ENCODE measurements at regions not wholly inside any gene's neighbourhood (a gene's known extent, or its start where the extent isn't known, plus 50 kb on each side); places are given as distances from the start of the nearest gene placed in this dataset.

GRCh38 chr11:112864672-112865071 lies 96.5 kb upstream of the NCAM1 start:
- no peak overlapping the region for H3K9ac ChIP-seq (ENCODE audit: low read depth in 1 of 2, low read length in 2 of 2)
- no peaks in the 10 kb centered on the region for H3K36me3 ChIP-seq (ENCODE audit: control insufficient read depth in 4 of 4, insufficient read depth in 3 of 4, low read depth in 1 of 4, low read length in 3 of 4)
- no peak for DNase-seq (ENCODE audit: low spot score)
- H3K27ac ChIP-seq (ENCODE audit: low read depth in 1 of 2, low read length in 2 of 2): no peak overlapping the region
- peaks cover 3 to 15% (median 7%) of the 10 kb centered on the region in 4 donors for H3K9me3 ChIP-seq (ENCODE audit: control insufficient read depth in 4 of 4, low read length in 3 of 4)
- no peaks in the 10 kb centered on the region for H3K4me1 ChIP-seq (ENCODE audit: control insufficient read depth in 4 of 4, insufficient read depth in 4 of 4, low read length in 3 of 4)
- TF ChIP-seq SP1 (IDR thresholded peaks at IDR 0.05) (no peak), JUND (IDR thresholded peaks at IDR 0.05) (no peak), GABPA (IDR thresholded peaks at IDR 0.05 in 1 of 2, conservative IDR thresholded peaks at IDR 0.05 in 1 of 2) (no peak), YY1 (IDR thresholded peaks at IDR 0.05) (no peak), ATF3 (IDR thresholded peaks at IDR 0.05) (no peak), NR2F2 (IDR thresholded peaks at IDR 0.05) (no peak)
- TF ChIP-seq, protein P1, sequence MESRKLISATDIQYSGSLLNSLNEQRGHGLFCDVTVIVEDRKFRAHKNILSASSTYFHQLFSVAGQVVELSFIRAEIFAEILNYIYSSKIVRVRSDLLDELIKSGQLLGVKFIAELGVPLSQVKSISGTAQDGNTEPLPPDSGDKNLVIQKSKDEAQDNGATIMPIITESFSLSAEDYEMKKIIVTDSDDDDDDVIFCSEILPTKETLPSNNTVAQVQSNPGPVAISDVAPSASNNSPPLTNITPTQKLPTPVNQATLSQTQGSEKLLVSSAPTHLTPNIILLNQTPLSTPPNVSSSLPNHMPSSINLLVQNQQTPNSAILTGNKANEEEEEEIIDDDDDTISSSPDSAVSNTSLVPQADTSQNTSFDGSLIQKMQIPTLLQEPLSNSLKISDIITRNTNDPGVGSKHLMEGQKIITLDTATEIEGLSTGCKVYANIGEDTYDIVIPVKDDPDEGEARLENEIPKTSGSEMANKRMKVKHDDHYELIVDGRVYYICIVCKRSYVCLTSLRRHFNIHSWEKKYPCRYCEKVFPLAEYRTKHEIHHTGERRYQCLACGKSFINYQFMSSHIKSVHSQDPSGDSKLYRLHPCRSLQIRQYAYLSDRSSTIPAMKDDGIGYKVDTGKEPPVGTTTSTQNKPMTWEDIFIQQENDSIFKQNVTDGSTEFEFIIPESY (IDR thresholded peaks at IDR 0.05): no peak
- TF ChIP-seq, protein P2, sequence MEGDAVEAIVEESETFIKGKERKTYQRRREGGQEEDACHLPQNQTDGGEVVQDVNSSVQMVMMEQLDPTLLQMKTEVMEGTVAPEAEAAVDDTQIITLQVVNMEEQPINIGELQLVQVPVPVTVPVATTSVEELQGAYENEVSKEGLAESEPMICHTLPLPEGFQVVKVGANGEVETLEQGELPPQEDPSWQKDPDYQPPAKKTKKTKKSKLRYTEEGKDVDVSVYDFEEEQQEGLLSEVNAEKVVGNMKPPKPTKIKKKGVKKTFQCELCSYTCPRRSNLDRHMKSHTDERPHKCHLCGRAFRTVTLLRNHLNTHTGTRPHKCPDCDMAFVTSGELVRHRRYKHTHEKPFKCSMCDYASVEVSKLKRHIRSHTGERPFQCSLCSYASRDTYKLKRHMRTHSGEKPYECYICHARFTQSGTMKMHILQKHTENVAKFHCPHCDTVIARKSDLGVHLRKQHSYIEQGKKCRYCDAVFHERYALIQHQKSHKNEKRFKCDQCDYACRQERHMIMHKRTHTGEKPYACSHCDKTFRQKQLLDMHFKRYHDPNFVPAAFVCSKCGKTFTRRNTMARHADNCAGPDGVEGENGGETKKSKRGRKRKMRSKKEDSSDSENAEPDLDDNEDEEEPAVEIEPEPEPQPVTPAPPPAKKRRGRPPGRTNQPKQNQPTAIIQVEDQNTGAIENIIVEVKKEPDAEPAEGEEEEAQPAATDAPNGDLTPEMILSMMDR (IDR thresholded peaks at IDR 0.05; ENCODE audit: low read depth, low read length, missing input control): no peak
- H3K4me3 ChIP-seq (ENCODE audit: low read depth in 1 of 3, low read length in 3 of 3): no peak overlapping the region
- H3K27me3 ChIP-seq (ENCODE audit: control insufficient read depth in 4 of 4, insufficient read depth in 4 of 4, low read length in 3 of 4): peaks cover 0 to 6% (median 0%) of the 10 kb centered on the region in 4 donors
- WGBS: 81% methylated on average over 9 of the region's 9 CpGs

DNA sequence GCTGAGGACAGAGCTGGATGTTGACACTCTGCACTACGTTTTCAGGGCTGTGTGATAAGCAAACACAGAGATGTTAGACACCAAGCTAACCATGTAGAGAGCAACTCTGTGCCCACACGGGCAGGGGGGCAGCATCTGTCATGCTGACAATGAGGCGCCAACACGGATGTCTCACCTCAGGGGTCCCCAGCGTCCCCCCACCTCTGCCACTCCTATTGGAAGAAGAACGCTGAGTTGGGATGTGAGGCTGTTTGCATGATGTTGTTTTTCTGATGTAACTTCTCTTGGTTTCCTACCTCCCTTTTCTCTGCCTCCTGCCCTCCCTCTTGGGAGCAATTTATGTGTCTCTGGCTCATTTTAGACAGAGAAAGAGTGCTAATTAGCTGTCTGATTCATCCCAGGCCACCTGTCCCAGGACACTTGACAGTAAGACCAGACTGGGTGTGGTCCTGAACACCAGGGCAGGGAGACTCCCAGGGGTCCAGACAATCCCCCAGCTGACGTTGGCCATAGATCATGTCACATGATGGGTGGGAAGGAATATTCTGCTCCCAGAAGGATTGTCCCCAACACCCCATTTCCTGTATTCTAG lies 89.2 kb upstream of the NCAM1 start:
- Histone ChIP-seq H3K27ac (ENCODE audit: low read depth in 1 of 2, low read length in 2 of 2) (no peak overlapping the region), H3K27me3 (ENCODE audit: control insufficient read depth in 4 of 4, insufficient read depth in 4 of 4, low read length in 3 of 4) (peaks cover 0 to 16% (median 0%) of the 10 kb centered on the region in 4 donors), H3K4me3 (ENCODE audit: low read depth in 1 of 3, low read length in 3 of 3) (no peak overlapping the region), H3K36me3 (ENCODE audit: control insufficient read depth in 4 of 4, insufficient read depth in 3 of 4, low read depth in 1 of 4, low read length in 3 of 4) (no peaks in the 10 kb centered on the region), H3K9ac (ENCODE audit: low read depth in 1 of 2, low read length in 2 of 2) (no peak overlapping the region), H3K4me1 (ENCODE audit: control insufficient read depth in 4 of 4, insufficient read depth in 4 of 4, low read length in 3 of 4) (no peaks in the 10 kb centered on the region), H3K9me3 (ENCODE audit: control insufficient read depth in 4 of 4, low read length in 3 of 4) (no peaks in the 10 kb centered on the region)
- DNase-seq (ENCODE audit: low spot score): no peak
- TF ChIP-seq YY1 (IDR thresholded peaks at IDR 0.05) (no peak), GABPA (IDR thresholded peaks at IDR 0.05 in 1 of 2, conservative IDR thresholded peaks at IDR 0.05 in 1 of 2) (no peak), SP1 (IDR thresholded peaks at IDR 0.05) (no peak), HNF4A (conservative IDR thresholded peaks at IDR 0.05) (no peak), HNF4G (IDR thresholded peaks at IDR 0.05) (no peak), FOXA1 (IDR thresholded peaks at IDR 0.05) (no peak), MAX (IDR thresholded peaks at IDR 0.05) (no peak), ATF3 (IDR thresholded peaks at IDR 0.05) (no peak), JUND (IDR thresholded peaks at IDR 0.05) (no peak), NR2F2 (IDR thresholded peaks at IDR 0.05) (no peak)
- TF ChIP-seq, protein P1 (IDR thresholded peaks at IDR 0.05): no peak
- WGBS: 41% methylated on average over 7 of the region's 7 CpGs

All from liver (tissue), 8 donors.